DMS53 treated with DMSO at 0.1 percent for 48 hours (cell line): ENCODE measurements at regions not wholly inside any gene's neighbourhood (a gene's known extent, or its start where the extent isn't known, plus 50 kb on each side); places are given as distances from the start of the nearest gene placed in this dataset.

ENCODE experiments used
- DNase-seq: peaks from one replicate; lab custom pipeline; 2025; ENCODE audit not compliant: unreplicated experiment; lab: John Stamatoyannopoulos, UW

GRCh38 chr16:6616746-6617145 lies 715.9 kb upstream of the RBFOX1 start:
- no peak for DNase-seq

GRCh38 chr16:6615636-6616035 lies 717.0 kb upstream of the RBFOX1 start:
- DNase-seq, result no peak

GRCh38 chr16:6611535-6611934 lies 721.1 kb upstream of the RBFOX1 start:
- no peak for DNase-seq

GRCh38 chr16:6605490-6605889 lies 727.2 kb upstream of the RBFOX1 start:
- no peak for DNase-seq

GRCh38 chr16:6603780-6604325 lies 728.8 kb upstream of the RBFOX1 start:
- no peak for DNase-seq

GRCh38 chr16:6602405-6602804 lies 730.2 kb upstream of the RBFOX1 start:
- DNase-seq, result no peak

- DNase-seq, result no peak
Measured at GRCh38 chr16:6600167-6600566, 732.5 kb upstream of the RBFOX1 start.

- DNase-seq, result no peak
Measured at GRCh38 chr16:6593799-6594198, 738.8 kb upstream of the RBFOX1 start.

- no peak for DNase-seq
Measured at GRCh38 chr16:6576606-6577005, 756.0 kb upstream of the RBFOX1 start.

GRCh38 chr16:6576113-6576512 lies 756.5 kb upstream of the RBFOX1 start:
- DNase-seq, result no peak

GRCh38 chr16:6574146-6574545 lies 758.5 kb upstream of the RBFOX1 start:
- DNase-seq, result no peak

- no peak for DNase-seq
Measured at GRCh38 chr16:6573577-6573976, 759.1 kb upstream of the RBFOX1 start.

GRCh38 chr16:6571044-6571443 lies 761.6 kb upstream of the RBFOX1 start:
- DNase-seq, result no peak

- DNase-seq, result no peak
Measured at GRCh38 chr16:6570530-6570929, 762.1 kb upstream of the RBFOX1 start.

GRCh38 chr16:6562986-6563385 lies 769.7 kb upstream of the RBFOX1 start:
- DNase-seq, result no peak

- no peak for DNase-seq
Measured at GRCh38 chr16:6560306-6561100, 772.1 kb upstream of the RBFOX1 start.

GRCh38 chr16:6558661-6559060 lies 774.0 kb upstream of the RBFOX1 start:
- DNase-seq, result no peak

GRCh38 chr16:6558126-6558525 lies 774.5 kb upstream of the RBFOX1 start:
- DNase-seq, result no peak

- DNase-seq, result no peak
Measured at GRCh38 chr16:6557353-6558023, 775.2 kb upstream of the RBFOX1 start.

- no peak for DNase-seq
Measured at GRCh38 chr16:6549415-6549814, 783.2 kb upstream of the RBFOX1 start.

GRCh38 chr16:6548507-6548906 lies 784.1 kb upstream of the RBFOX1 start:
- DNase-seq, result no peak

GRCh38 chr16:6547131-6547530 lies 785.5 kb upstream of the RBFOX1 start:
- no peak for DNase-seq
